ENCODE measurements at regions not wholly inside any gene's neighbourhood (a gene's known extent, or its start where the extent isn't known, plus 50 kb on each side); places are given as distances from the start of the nearest gene placed in this dataset.

- TF ChIP-seq, protein P1, sequence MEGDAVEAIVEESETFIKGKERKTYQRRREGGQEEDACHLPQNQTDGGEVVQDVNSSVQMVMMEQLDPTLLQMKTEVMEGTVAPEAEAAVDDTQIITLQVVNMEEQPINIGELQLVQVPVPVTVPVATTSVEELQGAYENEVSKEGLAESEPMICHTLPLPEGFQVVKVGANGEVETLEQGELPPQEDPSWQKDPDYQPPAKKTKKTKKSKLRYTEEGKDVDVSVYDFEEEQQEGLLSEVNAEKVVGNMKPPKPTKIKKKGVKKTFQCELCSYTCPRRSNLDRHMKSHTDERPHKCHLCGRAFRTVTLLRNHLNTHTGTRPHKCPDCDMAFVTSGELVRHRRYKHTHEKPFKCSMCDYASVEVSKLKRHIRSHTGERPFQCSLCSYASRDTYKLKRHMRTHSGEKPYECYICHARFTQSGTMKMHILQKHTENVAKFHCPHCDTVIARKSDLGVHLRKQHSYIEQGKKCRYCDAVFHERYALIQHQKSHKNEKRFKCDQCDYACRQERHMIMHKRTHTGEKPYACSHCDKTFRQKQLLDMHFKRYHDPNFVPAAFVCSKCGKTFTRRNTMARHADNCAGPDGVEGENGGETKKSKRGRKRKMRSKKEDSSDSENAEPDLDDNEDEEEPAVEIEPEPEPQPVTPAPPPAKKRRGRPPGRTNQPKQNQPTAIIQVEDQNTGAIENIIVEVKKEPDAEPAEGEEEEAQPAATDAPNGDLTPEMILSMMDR (conservative IDR thresholded peaks at IDR 0.05) = no peak
- Mint-ChIP-seq H3K4me1 (no peaks in the 10 kb centered on the region), H3K27ac (no peak overlapping the region), H3K27me3 (ENCODE audit: low read depth) (no peaks in the 10 kb centered on the region; the same call in 1 of the 2 replicates), H3K4me3 (no peak overlapping the region), H3K9me3 (peaks cover 0 to 2% of the 10 kb centered on the region in 2 experiments; a peak in 2 of 5 replicates), H3K36me3 (ENCODE audit: insufficient read depth in 1 of 3, low read depth in 3 of 3) (peaks cover 0 to 2% (median 0%) of the 10 kb centered on the region in 3 experiments; a peak in 1 of 7 replicates)
- no peak overlapping the region for H3K4me2 ChIP-seq (ENCODE audit: insufficient read depth, insufficient read length, low read length)
- no peaks in the 10 kb centered on the region for H3K23me2 ChIP-seq (ENCODE audit: insufficient read length, low read depth, low read length, poor library complexity, severe bottlenecking)
- no peak for DNase-seq
- H4K5ac ChIP-seq (ENCODE audit: insufficient read length, low read depth, low read length) = no peak overlapping the region
- H4K8ac ChIP-seq (replicated peaks; ENCODE audit: insufficient read length, low read depth, low read length) = no peak overlapping the region
- H3K4ac ChIP-seq (ENCODE audit: low read depth, low read length) = no peak overlapping the region
- no peak overlapping the region for H3K18ac ChIP-seq (ENCODE audit: insufficient read length, low read depth, low read length)
- H3K27me3 ChIP-seq (ENCODE audit: insufficient read depth, low read length) = no peaks in the 10 kb centered on the region
- H3K23ac ChIP-seq (ENCODE audit: insufficient read length, low read depth, low read length) = no peak overlapping the region
- no peak overlapping the region for H2BK15ac ChIP-seq (ENCODE audit: low read depth, low read length)
- H3K4me1 ChIP-seq (ENCODE audit: insufficient read depth, low read length) = no peaks in the 10 kb centered on the region
- no peak overlapping the region for H2BK12ac ChIP-seq (ENCODE audit: insufficient read length, low read depth, low read length)
- H3K79me1 ChIP-seq (ENCODE audit: insufficient read depth, low read depth, low read length, poor library complexity, severe bottlenecking) = no peaks in the 10 kb centered on the region
- H2AFZ ChIP-seq (ENCODE audit: low read length) = no peak overlapping the region
- H3K9me3 ChIP-seq (ENCODE audit: control insufficient read depth, low read depth, low read length) = no peaks in the 10 kb centered on the region
- no CpG with 5 or more reads among the region's 1 CpG for WGBS (ENCODE audit: extremely low coverage, insufficient read length, low lambda C conversion rate)
- no peaks in the 10 kb centered on the region for H3K79me2 ChIP-seq (ENCODE audit: insufficient read depth, low read length)
- no peak overlapping the region for H3K56ac ChIP-seq (ENCODE audit: insufficient read length, low read depth, low read length)
- no peak overlapping the region for H2BK120ac ChIP-seq (ENCODE audit: low read depth, low read length, poor library complexity, severe bottlenecking)
- no peak overlapping the region for H3T11ph ChIP-seq (ENCODE audit: low read length)
- no peak overlapping the region for H4K91ac ChIP-seq (ENCODE audit: insufficient read length, low read depth, low read length)
- H4K20me1 ChIP-seq (ENCODE audit: control insufficient read depth, insufficient read depth, insufficient read length) = no peaks in the 10 kb centered on the region
- H2BK20ac ChIP-seq (ENCODE audit: low read depth, low read length, poor library complexity, severe bottlenecking) = no peak overlapping the region
- no peak overlapping the region for H3K27ac ChIP-seq (ENCODE audit: insufficient read length, low read depth, low read length)
- no peak overlapping the region for H2AK5ac ChIP-seq (ENCODE audit: insufficient read length, low read length)
- no peak overlapping the region for H3K14ac ChIP-seq (ENCODE audit: insufficient read depth, low read length)
- H3K9ac ChIP-seq (ENCODE audit: extremely low read depth, insufficient read length, low read length) = no peak overlapping the region
- no peak overlapping the region for H2BK5ac ChIP-seq (ENCODE audit: insufficient read length, low read length)
Measured at GRCh38 chr19:31154021-31154420, 195.2 kb downstream of the TSHZ3 start.

Data from H9 (cell line).